ENCODE measurements at regions not wholly inside any gene's neighbourhood (a gene's known extent, or its start where the extent isn't known, plus 50 kb on each side); places are given as distances from the start of the nearest gene placed in this dataset.

GRCh38 chr2:7888876-7889275 is 793.0 kb upstream of the ID2 start:
- no peak overlapping the region for H3K4me3 ChIP-seq (ENCODE audit: low read depth, low read length)
- TF ChIP-seq, protein P1, sequence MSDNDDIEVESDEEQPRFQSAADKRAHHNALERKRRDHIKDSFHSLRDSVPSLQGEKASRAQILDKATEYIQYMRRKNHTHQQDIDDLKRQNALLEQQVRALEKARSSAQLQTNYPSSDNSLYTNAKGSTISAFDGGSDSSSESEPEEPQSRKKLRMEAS (IDR thresholded peaks at IDR 0.05; ENCODE audit: low read depth, low read length), result no peak
- no peak for DNase-seq (ENCODE audit: low read depth)

DNA sequence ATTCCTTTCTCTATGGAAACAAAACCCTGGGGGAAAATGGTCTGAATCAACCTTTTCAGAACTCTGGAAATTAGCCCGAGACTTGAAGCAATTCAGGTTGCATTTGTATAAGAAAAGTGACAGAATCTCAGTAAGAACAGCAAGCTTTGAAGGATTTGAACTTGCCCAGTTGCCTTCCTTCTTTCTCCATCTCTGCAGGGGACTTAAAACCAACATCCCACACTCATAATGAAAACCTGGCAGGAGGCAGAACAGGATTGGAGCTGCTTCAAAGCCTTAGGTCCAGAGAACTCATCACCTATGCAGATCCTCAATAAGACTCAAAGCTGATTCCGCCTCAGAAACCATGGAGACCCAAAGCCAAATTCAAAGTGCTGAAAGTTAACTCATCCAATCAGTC is 790.5 kb upstream of the ID2 start:
- no peak for TF ChIP-seq CTCF (IDR thresholded peaks at IDR 0.05; ENCODE audit: low read depth, low read length)
- TF ChIP-seq, protein P1 (IDR thresholded peaks at IDR 0.05; ENCODE audit: low read depth, low read length), result no peak
- TF ChIP-seq POLR2A (IDR thresholded peaks at IDR 0.05; ENCODE audit: extremely low read depth, insufficient read length), result no peak
- TF ChIP-seq MYC (IDR thresholded peaks at IDR 0.05; ENCODE audit: low read depth, low read length), result no peak
- H3K4me3 ChIP-seq (ENCODE audit: low read depth, low read length), result no peak overlapping the region
- DNase-seq (ENCODE audit: low read depth), result no peak

DNA sequence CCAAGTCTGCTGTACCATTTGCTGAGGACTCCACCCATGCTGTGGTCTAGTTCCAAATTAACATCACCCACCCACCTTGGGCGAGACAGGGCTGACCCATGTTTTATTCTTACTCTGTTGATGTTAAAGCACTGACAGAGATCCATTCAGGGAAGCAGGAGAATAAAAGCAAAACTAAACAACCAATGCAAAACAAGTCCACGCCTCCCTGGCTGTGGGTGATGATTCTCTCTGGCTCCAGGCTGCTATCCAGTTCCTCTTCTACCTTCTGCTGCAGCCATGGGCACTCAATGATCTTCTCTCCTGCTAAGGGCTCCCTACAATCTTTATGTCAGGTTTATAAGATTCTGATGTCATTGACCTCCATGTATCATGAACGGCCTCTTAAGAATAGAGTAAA is 786.6 kb upstream of the ID2 start:
- no peak for DNase-seq (ENCODE audit: low read depth)
- no peak for TF ChIP-seq MYC (IDR thresholded peaks at IDR 0.05; ENCODE audit: low read depth, low read length)

GRCh38 chr2:7896940-7897487 is 784.8 kb upstream of the ID2 start:
- DNase-seq (ENCODE audit: low read depth), result peak; percentile 30
- TF ChIP-seq POLR2A (IDR thresholded peaks at IDR 0.05; ENCODE audit: extremely low read depth, insufficient read length), result no peak
- TF ChIP-seq, protein P1 (IDR thresholded peaks at IDR 0.05; ENCODE audit: low read depth, low read length), result 0 out of 2 replicates have a peak, but pooled peaks have one; percentile 7
- TF ChIP-seq MYC (IDR thresholded peaks at IDR 0.05; ENCODE audit: low read depth, low read length), result no peak
- no peak overlapping the region for H3K4me3 ChIP-seq (ENCODE audit: low read depth, low read length)

More for the DNA sequence above, 786.6 kb upstream of the ID2 start:
- no peak overlapping the region for H3K4me3 ChIP-seq (ENCODE audit: low read depth, low read length)

DNA sequence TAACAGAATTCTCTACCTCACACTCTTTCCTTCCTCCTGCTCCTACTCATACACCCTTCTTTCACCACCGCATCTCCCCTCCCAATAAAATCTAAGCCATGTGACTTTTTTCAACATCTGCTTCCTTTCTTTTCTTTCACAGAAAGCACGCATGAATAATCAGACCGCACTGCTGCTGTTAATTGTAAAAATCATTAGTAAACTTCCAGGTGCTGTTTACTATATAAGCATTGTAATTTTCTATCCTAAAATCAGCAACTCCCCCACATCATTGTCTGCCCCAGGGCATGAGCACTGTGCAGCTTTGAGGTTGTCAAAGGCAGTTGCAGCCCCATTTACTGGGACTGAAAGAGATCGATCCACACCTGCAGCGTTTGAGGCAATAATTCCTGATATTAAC is 782.6 kb upstream of the ID2 start:
- TF ChIP-seq POLR2A (IDR thresholded peaks at IDR 0.05; ENCODE audit: extremely low read depth, insufficient read length), result no peak
- TF ChIP-seq CTCF (IDR thresholded peaks at IDR 0.05; ENCODE audit: low read depth, low read length), result no peak
- TF ChIP-seq, protein P1 (IDR thresholded peaks at IDR 0.05; ENCODE audit: low read depth, low read length), result no peak
- no peak for TF ChIP-seq MYC (IDR thresholded peaks at IDR 0.05; ENCODE audit: low read depth, low read length)
- peak; percentile 22 for DNase-seq (ENCODE audit: low read depth)
- H3K4me3 ChIP-seq (ENCODE audit: low read depth, low read length), result no peak overlapping the region

DNA sequence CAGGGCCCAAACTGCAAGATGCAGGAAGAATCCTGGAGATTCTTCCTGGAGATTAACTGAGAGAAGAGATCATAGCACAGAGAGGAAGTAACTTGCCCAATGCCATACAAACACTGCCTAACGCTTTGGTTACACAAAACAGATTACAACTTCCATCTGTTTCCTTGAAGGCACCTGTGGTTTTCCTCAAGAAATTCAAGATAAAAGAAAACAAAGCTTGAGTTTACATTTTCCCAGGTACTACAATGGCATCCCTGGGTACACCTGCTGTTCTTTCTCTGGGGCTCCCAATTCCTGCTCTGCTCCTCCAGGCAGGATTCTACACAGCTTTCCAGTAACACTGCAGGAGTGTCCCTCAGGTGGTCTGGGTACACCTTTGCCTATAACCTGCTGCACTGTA is 781.9 kb upstream of the ID2 start:
- no peak overlapping the region for H3K4me3 ChIP-seq (ENCODE audit: low read depth, low read length)
- TF ChIP-seq, protein P1 (IDR thresholded peaks at IDR 0.05; ENCODE audit: low read depth, low read length), result no peak
- TF ChIP-seq POLR2A (IDR thresholded peaks at IDR 0.05; ENCODE audit: extremely low read depth, insufficient read length) (no peak), CTCF (IDR thresholded peaks at IDR 0.05; ENCODE audit: low read depth, low read length) (no peak), MYC (IDR thresholded peaks at IDR 0.05; ENCODE audit: low read depth, low read length) (no peak)

GRCh38 chr2:7900593-7900992 is 781.3 kb upstream of the ID2 start:
- peak; percentile 61 for DNase-seq (ENCODE audit: low read depth)
- no peak overlapping the region for H3K4me3 ChIP-seq (ENCODE audit: low read depth, low read length)
- TF ChIP-seq, protein P1 (IDR thresholded peaks at IDR 0.05; ENCODE audit: low read depth, low read length), result no peak
- no peak for TF ChIP-seq CTCF (IDR thresholded peaks at IDR 0.05; ENCODE audit: low read depth, low read length)
- TF ChIP-seq POLR2A (IDR thresholded peaks at IDR 0.05; ENCODE audit: extremely low read depth, insufficient read length), result no peak
- no peak for TF ChIP-seq MYC (IDR thresholded peaks at IDR 0.05; ENCODE audit: low read depth, low read length)

More for the DNA sequence above, 781.9 kb upstream of the ID2 start:
- DNase-seq (ENCODE audit: low read depth), result peak; percentile 28

Data from NB4 (cell line).